HEK293T (cell line): ENCODE measurements at regions not wholly inside any gene's neighbourhood (a gene's known extent, or its start where the extent isn't known, plus 50 kb on each side); places are given as distances from the start of the nearest gene placed in this dataset.

Experiments
- CTCF ChIA-PET: fragments of 350-600 bp; formaldehyde crosslinking; extraction: SDS; loops from one replicate; lab custom pipeline; 2021; ENCODE audit warnings: antibody characterized with exemption, inconsistent platforms; lab: Yijun Ruan, JAX
- POLR2A ChIA-PET: fragments of 350-600 bp; formaldehyde crosslinking; extraction: SDS; loops from one replicate; lab custom pipeline; 2020; ENCODE audit warnings: antibody characterized with exemption, inconsistent platforms; lab: Yijun Ruan, JAX
- DNase-seq: peaks from one replicate; pipeline ENCODE4 v3.0.0; 2012; ENCODE audit warnings: mixed read lengths; ENCODE audit errors: extremely low spot score
- ARNT ChIP-seq: fragments of 450-650 bp; IDR thresholded peaks from 2 replicates; pipeline ENCODE4 v1.6.1; 2017; ENCODE audit warnings: mild to moderate bottlenecking
- BHLHE40 ChIP-seq: fragments of 450-650 bp; IDR thresholded peaks from 2 replicates; pipeline ENCODE4 v1.6.1; 2016; ENCODE audit warnings: mild to moderate bottlenecking, moderate library complexity, borderline replicate concordance
- CTBP1 ChIP-seq: fragments of 450-650 bp; IDR thresholded peaks from 2 replicates; pipeline ENCODE4 v1.6.1; 2016; ENCODE audit warnings: borderline replicate concordance
- ELF4 ChIP-seq: fragments of 450-650 bp; IDR thresholded peaks from 2 replicates; pipeline ENCODE4 v1.6.1; 2017; ENCODE audit warnings: antibody characterized with exemption
- FOXA1 ChIP-seq: fragments of 450-650 bp; IDR thresholded peaks from 2 replicates; pipeline ENCODE4 v1.6.1; 2016; ENCODE audit warnings: mild to moderate bottlenecking
- FOXK2 ChIP-seq: fragments of 450-650 bp; IDR thresholded peaks from 2 replicates; pipeline ENCODE4 v1.6.1; 2016; ENCODE audit warnings: mild to moderate bottlenecking
- FOXM1 ChIP-seq: fragments of 450-650 bp; IDR thresholded peaks from 2 replicates; pipeline ENCODE4 v1.6.1; 2017; ENCODE audit warnings: mild to moderate bottlenecking, borderline replicate concordance
- HDGF ChIP-seq: fragments of 450-650 bp; IDR thresholded peaks from 2 replicates; pipeline ENCODE4 v1.6.1; 2017; ENCODE audit warnings: antibody characterized with exemption, borderline replicate concordance
- L3MBTL2 ChIP-seq: fragments of 450-650 bp; conservative IDR thresholded peaks from 2 replicates; pipeline ENCODE4 v1.6.1; 2016; ENCODE audit warnings: mild to moderate bottlenecking
- LEF1 ChIP-seq: fragments of 450-650 bp; IDR thresholded peaks from 2 replicates; pipeline ENCODE4 v1.6.1; 2017; ENCODE audit warnings: mild to moderate bottlenecking, borderline replicate concordance
- NFRKB ChIP-seq: fragments of 450-650 bp; IDR thresholded peaks from 2 replicates; pipeline ENCODE4 v1.6.1; 2016; ENCODE audit warnings: mild to moderate bottlenecking, moderate library complexity
- PKNOX1 ChIP-seq: fragments of 450-650 bp; IDR thresholded peaks from 2 replicates; pipeline ENCODE4 v1.6.1; 2016
- SP1 ChIP-seq: fragments of 450-650 bp; IDR thresholded peaks from 2 replicates; pipeline ENCODE4 v1.6.1; 2017
- SUZ12 ChIP-seq: fragments of 450-650 bp; IDR thresholded peaks from 2 replicates; pipeline ENCODE4 v1.6.1; 2016; ENCODE audit warnings: mild to moderate bottlenecking
- TARDBP ChIP-seq: fragments of 450-650 bp; IDR thresholded peaks from 2 replicates; pipeline ENCODE4 v1.6.1; 2016
- ZNF384 ChIP-seq: fragments of 450-650 bp; IDR thresholded peaks from 2 replicates; pipeline ENCODE4 v1.6.1; 2016

GRCh38 chr4:23245203-23245832 lies 552.6 kb downstream of the GBA3 start:
- TF ChIP-seq TARDBP: no peak
- TF ChIP-seq HDGF: no peak
- no peak for TF ChIP-seq ARNT
- no peak for TF ChIP-seq FOXM1
- no peak for TF ChIP-seq NFRKB
- no peak for TF ChIP-seq LEF1
- TF ChIP-seq ELF4: no peak
- TF ChIP-seq FOXA1: no peak
- TF ChIP-seq BHLHE40: no peak
- TF ChIP-seq SUZ12: no peak
- TF ChIP-seq FOXK2: no peak
- no peak for TF ChIP-seq CTBP1
- DNase-seq: no peak
- CTCF ChIA-PET: no interaction called here
- POLR2A ChIA-PET: no interaction called here

GRCh38 chr4:23242962-23243361 lies 550.2 kb downstream of the GBA3 start:
- ChIA-PET POLR2A (no interaction called here), CTCF (no interaction called here)
- no peak for DNase-seq
- TF ChIP-seq ELF4: no peak
- TF ChIP-seq SP1: no peak
- no peak for TF ChIP-seq TARDBP
- TF ChIP-seq FOXA1: no peak
- no peak for TF ChIP-seq BHLHE40
- TF ChIP-seq L3MBTL2: no peak
- no peak for TF ChIP-seq PKNOX1
- no peak for TF ChIP-seq LEF1
- TF ChIP-seq FOXM1: no peak
- no peak for TF ChIP-seq CTBP1
- TF ChIP-seq FOXK2: no peak
- TF ChIP-seq SUZ12: no peak
- no peak for TF ChIP-seq HDGF
- no peak for TF ChIP-seq ZNF384
- no peak for TF ChIP-seq ARNT
- no peak for TF ChIP-seq NFRKB

GRCh38 chr4:23241408-23241807 lies 548.7 kb downstream of the GBA3 start:
- CTCF ChIA-PET: no interaction called here
- POLR2A ChIA-PET: no interaction called here
- TF ChIP-seq SUZ12 (no peak), BHLHE40 (no peak), ARNT (no peak), PKNOX1 (no peak), ZNF384 (no peak), ELF4 (no peak), SP1 (no peak), CTBP1 (no peak), HDGF (no peak), TARDBP (no peak), L3MBTL2 (no peak), NFRKB (no peak), FOXA1 (no peak)
- no peak for DNase-seq

GRCh38 chr4:23238848-23239247 lies 546.1 kb downstream of the GBA3 start:
- no peak for DNase-seq
- no peak for TF ChIP-seq FOXK2
- no peak for TF ChIP-seq NFRKB
- TF ChIP-seq BHLHE40: no peak
- no peak for TF ChIP-seq TARDBP
- TF ChIP-seq HDGF: no peak
- TF ChIP-seq CTBP1: no peak
- TF ChIP-seq FOXM1: no peak
- TF ChIP-seq FOXA1: no peak
- no peak for TF ChIP-seq SUZ12
- TF ChIP-seq ZNF384: no peak
- ChIA-PET CTCF (no interaction called here), POLR2A (no interaction called here)

- no peak for TF ChIP-seq TARDBP
- no peak for TF ChIP-seq FOXA1
- no peak for TF ChIP-seq SP1
- no peak for TF ChIP-seq FOXK2
- no peak for TF ChIP-seq L3MBTL2
- no peak for TF ChIP-seq ELF4
- no peak for TF ChIP-seq NFRKB
- TF ChIP-seq ZNF384: no peak
- TF ChIP-seq HDGF: no peak
- TF ChIP-seq ARNT: no peak
- TF ChIP-seq PKNOX1: no peak
- TF ChIP-seq LEF1: no peak
- no peak for TF ChIP-seq BHLHE40
- TF ChIP-seq SUZ12: no peak
- no peak for TF ChIP-seq CTBP1
- no peak for TF ChIP-seq FOXM1
- ChIA-PET CTCF (no interaction called here), POLR2A (no interaction called here)
- no peak for DNase-seq
These were observed 545.0 kb downstream of the GBA3 start for GRCh38 chr4:23237771-23238170.
